NCI-H774 (cell line): ENCODE measurements at regions not wholly inside any gene's neighbourhood (a gene's known extent, or its start where the extent isn't known, plus 50 kb on each side); places are given as distances from the start of the nearest gene placed in this dataset.

Source experiments
- DNase-seq: peaks from one replicate; lab custom pipeline; 2025; lab: John Stamatoyannopoulos, UW

GRCh38 chr6:167442796-167443680 is 118.2 kb downstream of the TTLL2 start:
- no peak for DNase-seq

GRCh38 chr6:167444602-167445346 is 119.9 kb downstream of the TTLL2 start:
- no peak for DNase-seq

DNA sequence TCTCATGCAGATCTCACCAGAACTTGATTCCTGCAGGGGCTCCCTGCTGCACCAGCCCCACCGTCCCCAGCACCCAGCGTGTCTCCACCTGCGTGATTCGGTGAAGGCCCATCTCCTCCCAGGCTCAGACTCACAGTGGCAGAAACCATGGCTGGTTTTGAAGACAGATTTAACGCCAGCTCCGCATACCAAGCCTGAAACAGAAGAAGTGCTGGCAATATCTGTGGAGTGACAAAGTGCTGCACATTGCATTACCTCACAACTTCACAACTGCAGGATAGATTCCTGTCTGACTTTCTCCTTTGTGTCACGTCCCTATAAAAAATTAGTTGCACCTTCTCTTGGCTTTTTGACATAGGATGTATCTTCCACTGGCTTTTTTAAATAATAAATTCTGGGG is 120.7 kb downstream of the TTLL2 start:
- no peak for DNase-seq

DNA sequence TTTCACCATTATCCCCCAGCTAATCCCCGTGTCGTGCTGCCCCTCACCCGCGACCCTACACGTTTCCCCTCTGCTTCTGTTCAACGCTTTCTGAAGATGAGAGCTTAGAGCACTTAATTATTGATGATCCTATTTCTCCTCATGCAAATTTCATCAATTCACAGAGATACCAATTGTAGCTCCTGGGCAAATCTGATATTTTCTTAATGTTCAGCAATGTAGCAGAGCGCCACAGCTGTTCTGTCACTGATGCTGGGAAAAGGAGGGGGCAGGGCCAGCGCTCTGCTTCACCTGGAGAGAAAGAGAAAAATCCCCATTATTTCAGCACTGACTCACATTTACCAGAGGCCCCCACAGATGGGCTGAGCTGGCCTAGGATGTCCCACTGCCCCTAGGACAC is 121.2 kb downstream of the TTLL2 start:
- no peak for DNase-seq

GRCh38 chr6:167446971-167447370 is 122.1 kb downstream of the TTLL2 start:
- DNase-seq: no peak

DNA sequence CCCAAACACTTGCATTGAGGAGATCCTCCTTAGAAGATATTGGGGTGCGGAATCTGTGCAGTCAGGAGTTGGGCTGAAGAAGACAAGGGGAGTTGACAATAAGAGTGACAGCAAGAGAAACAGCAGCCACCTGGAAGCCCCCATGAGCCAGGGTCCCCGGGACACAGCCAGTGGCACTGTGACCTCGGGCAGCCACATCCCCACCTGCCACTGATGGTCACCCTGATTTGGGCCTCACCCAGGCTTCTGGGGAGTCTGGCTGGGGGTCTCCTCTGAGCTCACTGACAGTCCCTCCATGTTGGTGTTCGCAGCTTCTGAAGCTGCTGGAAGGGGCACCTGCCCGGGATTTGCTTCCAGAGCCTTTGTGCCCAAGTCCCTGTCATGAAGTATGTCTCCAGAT is 123.5 kb downstream of the TTLL2 start:
- DNase-seq: no peak

DNA sequence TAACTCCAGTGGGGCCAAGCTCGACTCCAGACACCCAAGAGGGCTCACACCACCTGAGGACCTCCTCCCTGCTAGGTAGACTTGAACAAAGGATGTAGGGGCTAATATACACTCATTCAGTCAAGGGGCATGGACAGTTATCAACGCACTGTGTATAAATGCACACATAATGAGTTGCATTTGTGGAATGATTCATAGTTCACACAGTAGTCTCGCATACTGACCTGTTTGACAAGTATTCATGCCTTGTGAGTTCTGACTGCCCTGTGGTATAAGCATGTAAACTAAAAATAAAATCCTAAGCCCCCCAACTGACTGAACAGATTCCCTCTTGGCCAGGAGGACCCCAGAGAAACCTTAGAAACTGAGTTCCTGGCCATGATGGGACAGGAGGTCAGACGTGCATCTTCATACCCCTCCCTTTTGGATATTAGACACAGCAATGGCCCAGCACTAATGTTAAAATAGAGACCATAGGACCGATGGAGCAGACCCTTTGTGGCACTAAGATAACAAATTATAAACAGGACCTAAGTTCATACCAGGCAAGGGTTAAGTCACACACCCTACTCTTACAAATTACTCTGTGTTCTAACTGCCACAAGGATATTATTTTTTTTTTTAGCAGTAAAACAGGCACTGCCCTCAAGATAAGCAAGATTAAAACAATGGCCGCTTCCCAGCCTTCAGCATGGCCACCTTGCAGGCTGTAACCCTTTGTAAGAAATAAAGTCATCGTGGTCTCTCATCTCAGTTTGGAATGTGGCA is 124.4 kb downstream of the TTLL2 start:
- DNase-seq: no peak

DNA sequence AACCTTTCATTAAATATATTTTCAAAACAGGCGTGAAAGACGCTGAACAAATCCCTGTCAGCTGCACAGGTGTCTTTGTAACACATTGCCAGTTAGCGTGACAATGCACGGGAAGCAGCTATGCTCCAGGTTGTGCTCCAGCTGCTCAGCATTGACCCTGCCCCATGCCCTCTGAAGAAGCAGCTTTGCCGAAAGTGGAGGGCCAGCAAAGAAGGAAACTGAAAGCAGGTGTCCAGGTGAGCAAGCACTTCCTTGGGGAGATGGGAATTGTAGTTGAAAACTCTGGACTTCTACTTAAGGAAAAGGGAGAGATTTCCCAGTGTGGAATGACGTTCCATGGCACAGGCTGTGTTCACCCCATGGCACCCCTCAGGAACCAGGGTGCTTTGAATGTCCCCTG is 125.7 kb downstream of the TTLL2 start:
- DNase-seq: peak; percentile 45

GRCh38 chr6:167452338-167453081 is 127.6 kb downstream of the TTLL2 start:
- no peak for DNase-seq

GRCh38 chr6:167453082-167453446 is 128.2 kb downstream of the TTLL2 start:
- DNase-seq: no peak

GRCh38 chr6:167454003-167454402 is 129.1 kb downstream of the TTLL2 start:
- DNase-seq: no peak

DNA sequence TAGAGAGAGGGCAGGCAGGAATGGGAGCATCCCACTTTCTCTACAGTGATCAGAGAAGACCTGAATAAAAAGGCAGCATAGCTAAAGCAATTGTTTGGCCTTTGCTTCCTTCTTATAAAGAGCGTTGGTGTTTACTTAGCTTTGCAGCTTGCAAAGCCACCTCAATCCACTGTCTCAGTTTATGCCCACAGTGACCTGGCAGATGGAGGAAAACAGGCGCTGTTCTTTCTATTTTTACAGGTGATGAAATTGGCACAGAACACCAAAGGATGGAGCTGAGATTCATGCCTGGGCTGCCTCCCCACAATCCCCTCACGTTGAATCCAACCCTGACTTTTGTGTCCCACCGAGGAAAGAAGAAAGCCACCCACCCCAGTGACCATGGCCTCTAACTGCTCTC is 130.5 kb downstream of the TTLL2 start:
- peak; percentile 45 for DNase-seq

- DNase-seq: no peak
Measured at GRCh38 chr6:167462514-167463312, 137.8 kb downstream of the TTLL2 start.

DNA sequence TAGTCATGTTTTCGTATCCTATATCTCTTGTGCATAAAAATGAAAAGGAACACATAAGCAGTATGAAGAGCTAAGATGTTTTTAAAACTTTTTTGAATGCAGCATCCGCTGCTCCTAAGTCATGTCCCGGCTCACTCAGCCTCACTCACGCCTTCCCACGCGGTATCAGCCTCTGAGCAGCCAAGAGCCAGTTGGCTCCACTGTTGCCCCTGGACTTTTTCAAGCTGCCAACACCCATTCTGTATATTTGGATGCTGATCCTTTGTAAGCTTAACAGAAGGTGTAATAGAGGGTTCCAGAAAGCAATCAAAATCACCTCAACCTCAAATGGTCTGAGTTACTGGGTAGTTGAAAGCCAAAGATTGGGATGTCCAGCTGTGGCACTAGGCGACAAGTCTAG is 139.3 kb downstream of the TTLL2 start:
- no peak for DNase-seq

DNA sequence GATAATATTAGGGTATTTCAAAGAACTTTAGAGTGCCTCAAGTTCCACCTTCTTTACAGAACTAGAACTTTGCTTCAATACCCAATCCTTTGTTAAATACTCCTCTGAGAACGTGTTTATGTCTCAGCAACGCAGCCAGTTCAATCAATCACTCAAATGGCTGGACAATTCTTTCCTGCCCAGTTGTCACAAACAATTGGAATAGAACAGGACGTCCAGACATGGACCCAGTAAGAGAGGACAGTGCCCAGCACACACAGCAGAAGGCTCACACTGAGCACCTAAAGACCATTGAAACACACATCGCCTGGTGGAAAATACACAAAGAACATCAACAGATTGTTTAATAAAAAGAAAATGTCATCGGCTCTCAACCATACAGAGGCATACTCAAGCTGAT is 140.6 kb downstream of the TTLL2 start:
- DNase-seq: no peak

DNA sequence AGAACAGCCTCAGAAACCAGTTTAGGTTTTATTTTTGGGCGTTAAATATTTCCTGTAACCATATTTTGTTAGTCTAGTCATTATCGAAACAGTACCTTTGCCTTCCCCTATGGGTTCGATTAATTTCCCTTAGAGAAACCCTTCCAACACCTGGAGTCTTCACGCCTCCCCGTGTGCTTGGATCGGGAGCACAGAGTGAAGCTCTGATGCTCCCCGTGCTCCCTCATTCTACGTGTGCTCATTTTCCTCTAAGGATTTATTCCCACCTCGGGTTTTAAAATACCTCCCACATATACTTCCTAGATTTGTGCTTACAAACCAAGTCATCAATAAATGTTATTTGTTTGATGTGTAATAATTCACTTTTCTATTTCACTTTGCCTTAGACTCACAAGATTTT is 142.4 kb downstream of the TTLL2 start:
- DNase-seq: no peak

GRCh38 chr6:167467793-167468431 is 143.0 kb downstream of the TTLL2 start:
- DNase-seq: no peak

- DNase-seq: no peak
Measured at GRCh38 chr6:167469101-167469500, 144.2 kb downstream of the TTLL2 start.

DNA sequence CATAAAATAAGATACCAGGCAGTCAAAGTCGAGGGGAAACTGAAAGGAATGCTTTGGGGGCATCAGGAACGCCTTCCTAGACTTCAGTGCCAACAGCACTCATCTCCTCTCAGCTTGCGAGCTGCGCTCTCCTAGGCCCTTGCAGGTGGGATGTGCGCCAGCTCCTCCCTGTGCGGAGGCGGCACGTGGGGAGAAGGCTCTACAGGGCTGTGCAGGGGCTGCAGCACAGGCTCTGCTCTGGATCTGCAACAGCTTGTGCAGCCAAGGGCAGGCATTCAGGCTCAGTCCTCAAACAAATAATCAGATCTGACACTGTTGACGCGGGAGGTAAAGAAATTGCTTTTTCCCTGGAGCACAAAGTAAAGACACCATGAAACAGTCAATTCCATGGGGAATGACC is 144.8 kb downstream of the TTLL2 start:
- no peak for DNase-seq

- DNase-seq: no peak
Measured at GRCh38 chr6:167470101-167470835, 145.4 kb downstream of the TTLL2 start.
